OCI-M1 (cell line): ENCODE measurements at regions not wholly inside any gene's neighbourhood (a gene's known extent, or its start where the extent isn't known, plus 50 kb on each side); places are given as distances from the start of the nearest gene placed in this dataset.

Source experiments
- DNase-seq: peaks from one replicate; lab custom pipeline; 2025; lab: John Stamatoyannopoulos, UW

GRCh38 chr6:137434640-137435039 lies 59.6 kb downstream of the OLIG3 start:
- DNase-seq = no peak

GRCh38 chr6:137432054-137432611 lies 62.1 kb downstream of the OLIG3 start:
- DNase-seq = no peak

GRCh38 chr6:137430954-137431353 lies 63.2 kb downstream of the OLIG3 start:
- DNase-seq = no peak

- peak; percentile 45 for DNase-seq
Measured at GRCh38 chr6:137427656-137428290, 66.4 kb downstream of the OLIG3 start.

DNA sequence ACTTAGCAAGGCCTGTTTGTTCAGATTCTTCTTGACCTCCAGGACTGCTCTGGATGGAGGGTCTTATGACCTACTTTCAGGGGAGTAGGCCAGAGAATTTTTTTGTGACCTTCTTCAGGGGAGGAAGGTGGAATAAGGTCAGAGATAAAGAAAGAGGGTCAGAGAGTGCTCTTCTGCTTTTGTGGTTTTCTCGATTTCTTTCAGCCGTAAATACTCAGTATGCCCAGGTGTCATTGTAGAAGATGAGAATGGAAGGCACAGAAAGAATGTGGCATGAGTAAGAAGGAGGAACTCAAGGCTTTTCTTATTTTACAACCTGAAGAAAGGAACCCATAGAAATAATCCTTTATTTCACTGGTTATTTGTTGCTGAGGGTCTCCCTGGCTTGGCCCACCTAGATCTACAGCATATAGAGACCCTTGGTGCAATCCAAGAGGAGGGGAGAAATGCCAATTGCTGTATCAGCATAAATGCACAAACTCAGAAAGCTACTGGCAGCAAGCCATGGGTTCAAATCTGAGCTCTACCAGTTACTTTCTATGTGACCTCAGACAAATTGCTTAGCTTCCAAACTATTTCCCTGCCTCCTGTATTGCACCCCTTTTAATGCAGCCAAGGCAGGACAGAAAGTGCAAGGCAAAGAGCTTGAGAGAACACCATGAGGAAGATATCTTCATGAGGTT lies 68.0 kb downstream of the OLIG3 start:
- DNase-seq = no peak

DNA sequence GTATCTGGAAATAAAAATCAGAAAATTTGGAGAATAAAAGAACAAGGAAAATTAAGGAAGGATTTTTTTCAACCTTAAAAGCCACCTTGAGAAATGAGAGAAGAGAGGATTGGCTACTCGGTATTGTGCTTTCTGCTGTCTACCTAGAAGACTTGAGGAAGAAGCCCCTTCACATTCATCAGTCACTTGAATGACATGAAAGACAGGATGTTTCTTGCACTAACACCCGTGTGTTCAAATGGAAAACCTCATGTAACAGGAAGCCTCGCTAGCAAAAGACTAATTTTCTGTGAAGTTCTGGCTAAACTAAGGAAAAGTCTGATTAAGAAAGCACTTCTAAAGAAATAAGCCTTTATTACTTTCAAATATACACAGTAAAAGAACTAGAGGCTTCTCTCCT lies 69.9 kb downstream of the OLIG3 start:
- no peak for DNase-seq

DNA sequence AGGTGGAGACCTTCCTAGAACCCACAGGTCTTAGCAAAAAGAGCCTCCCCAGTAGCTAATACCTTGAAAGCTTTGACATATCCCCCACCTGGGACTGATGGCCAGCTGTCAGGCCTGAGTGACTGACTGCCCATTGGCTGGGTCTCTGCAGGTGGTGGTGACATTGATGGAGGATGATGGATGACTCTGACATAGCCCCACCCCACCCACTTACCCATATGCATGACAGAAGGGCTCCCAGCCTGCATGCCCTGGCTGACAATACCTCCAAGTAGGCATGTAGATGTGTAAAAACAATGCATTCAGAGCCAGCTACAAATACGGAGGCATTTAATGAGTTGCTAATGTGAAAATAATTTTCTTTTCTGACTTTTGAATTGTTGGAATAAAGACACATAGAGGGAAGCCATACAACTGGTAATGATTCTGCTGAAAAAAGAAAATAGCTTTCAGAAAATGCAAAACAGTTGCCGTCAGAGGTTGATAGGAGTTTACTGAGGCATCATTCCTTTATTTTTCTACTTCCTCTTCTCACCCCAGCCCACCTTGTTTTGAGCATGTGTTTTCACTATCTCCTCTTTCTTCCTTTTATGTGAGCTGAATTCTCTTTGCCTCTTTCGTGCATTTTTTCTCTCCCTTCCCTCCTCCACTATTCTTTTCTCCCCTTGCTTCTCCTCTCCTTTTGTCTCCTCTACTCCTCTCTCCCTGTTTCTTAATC lies 70.6 kb downstream of the OLIG3 start:
- no peak for DNase-seq

DNA sequence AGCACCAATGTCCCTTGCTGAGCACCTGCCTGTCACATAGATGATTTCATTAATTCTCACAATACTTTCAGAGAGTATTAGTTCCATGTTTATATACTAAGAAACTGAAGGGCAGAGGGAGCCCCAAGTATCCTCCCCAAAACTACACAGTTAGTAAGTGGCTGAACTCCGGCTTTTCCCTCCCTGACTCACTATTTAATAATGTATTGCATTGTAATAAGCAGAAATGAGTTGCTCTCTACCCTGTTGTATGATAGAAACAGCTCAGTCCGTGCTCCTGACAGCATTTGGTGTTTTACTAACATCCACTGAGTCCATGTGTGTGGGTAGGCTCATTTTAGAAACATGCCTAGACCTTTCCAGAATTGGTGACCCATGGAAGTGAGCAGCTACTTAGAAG lies 76.8 kb downstream of the OLIG3 start:
- DNase-seq = no peak

- DNase-seq = peak; percentile 37
Measured at GRCh38 chr6:137416376-137417109, 77.7 kb downstream of the OLIG3 start.

- DNase-seq = no peak
Measured at GRCh38 chr6:137415834-137416190, 78.4 kb downstream of the OLIG3 start.

GRCh38 chr6:137415127-137415833 lies 78.9 kb downstream of the OLIG3 start:
- DNase-seq = peak; percentile 84

- no peak for DNase-seq
Measured at GRCh38 chr6:137414599-137414998, 79.6 kb downstream of the OLIG3 start.

- no peak for DNase-seq
Measured at GRCh38 chr6:137413482-137413881, 80.7 kb downstream of the OLIG3 start.

DNA sequence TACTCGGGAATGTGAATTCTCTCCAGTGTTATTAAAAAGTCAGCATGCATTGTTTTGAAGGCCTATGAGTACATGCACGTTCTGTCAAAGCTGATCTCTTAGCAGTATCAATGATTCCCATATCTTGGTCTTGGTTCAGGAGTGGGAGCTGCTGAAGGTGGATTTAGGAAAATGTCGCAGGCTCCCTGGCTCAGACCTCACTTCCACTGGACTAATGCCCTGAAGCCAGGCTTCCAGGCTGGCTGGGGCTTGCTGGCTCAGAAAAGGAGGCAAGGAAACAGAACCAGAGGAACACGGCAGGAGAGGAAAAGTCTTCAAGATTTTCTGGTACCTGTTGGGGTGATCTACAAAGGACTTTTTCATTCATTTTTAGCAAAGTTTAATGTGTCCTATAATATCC lies 81.6 kb downstream of the OLIG3 start:
- DNase-seq = no peak

DNA sequence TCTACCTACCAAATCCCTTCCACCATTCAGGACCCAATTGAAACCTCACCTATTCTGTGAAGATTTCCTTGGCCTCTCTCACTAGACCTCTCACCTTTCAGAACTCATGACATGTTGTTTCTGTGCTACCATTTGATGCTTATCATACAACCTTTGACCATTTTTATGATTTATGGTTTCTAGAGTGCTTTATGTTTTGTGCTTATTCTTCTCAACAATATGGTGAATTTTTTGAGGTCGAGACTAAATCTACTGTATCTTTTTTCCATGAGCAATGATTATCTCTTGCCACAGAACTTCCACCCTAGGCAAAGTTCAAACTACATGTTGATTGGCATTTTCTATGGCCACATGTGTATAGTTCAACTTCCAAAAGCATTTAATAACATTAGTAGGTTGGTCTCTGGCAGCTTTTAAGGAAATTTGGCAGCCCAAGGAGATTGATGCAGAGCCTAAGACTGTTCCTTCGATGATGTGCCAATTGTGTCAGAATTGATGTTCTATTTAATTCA lies 84.9 kb downstream of the OLIG3 start:
- DNase-seq = no peak

- no peak for DNase-seq
Measured at GRCh38 chr6:137407816-137408215, 86.4 kb downstream of the OLIG3 start.

GRCh38 chr6:137405806-137406205 lies 88.4 kb downstream of the OLIG3 start:
- peak; percentile 47 for DNase-seq

- DNase-seq = no peak
Measured at GRCh38 chr6:137403855-137404254, 90.3 kb downstream of the OLIG3 start.

- DNase-seq = no peak
Measured at GRCh38 chr6:137403443-137403842, 90.8 kb downstream of the OLIG3 start.

GRCh38 chr6:137402143-137402680 lies 92.0 kb downstream of the OLIG3 start:
- DNase-seq = no peak

GRCh38 chr6:137401088-137401487 lies 93.1 kb downstream of the OLIG3 start:
- DNase-seq = no peak
